ENCODE measurements at regions not wholly inside any gene's neighbourhood (a gene's known extent, or its start where the extent isn't known, plus 50 kb on each side); places are given as distances from the start of the nearest gene placed in this dataset.

DNA sequence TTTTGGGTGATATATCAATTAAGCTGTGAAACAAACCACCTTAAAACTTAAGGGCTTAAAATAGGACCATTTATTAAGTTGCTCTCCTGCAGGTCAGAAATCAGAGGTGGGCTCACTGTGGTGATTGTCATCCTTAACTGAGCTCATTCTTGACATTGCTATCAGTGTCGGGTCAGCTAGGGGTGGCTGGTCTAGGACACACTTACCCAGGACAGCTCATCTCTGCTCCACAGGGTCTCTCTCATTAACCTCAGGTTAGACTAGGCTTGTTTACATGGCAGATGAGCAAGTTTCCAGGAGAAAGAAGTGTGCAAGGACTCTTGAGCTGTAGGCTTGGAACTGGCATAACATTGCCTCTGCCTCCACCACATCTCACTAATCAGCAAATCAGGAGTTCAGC is 601.0 kb upstream of the RAG2 start:
- Histone ChIP-seq H3K36me3 (replicated peaks in 1 of 2; ENCODE audit: control insufficient read depth in 1 of 2, insufficient read depth in 2 of 2, low read length in 2 of 2) (no peaks in the 10 kb centered on the region), H3K9me3 (ENCODE audit: low read length) (peaks cover 81% of the 10 kb centered on the region), H3K79me2 (ENCODE audit: insufficient read depth, low read length) (no peaks in the 10 kb centered on the region), H2AFZ (ENCODE audit: low read length) (no peak overlapping the region), H3K27ac (ENCODE audit: extremely low read length, insufficient read depth, low read length) (no peak overlapping the region), H3K9ac (ENCODE audit: insufficient read depth, low read depth, low read length) (no peak overlapping the region), H4K20me1 (ENCODE audit: insufficient read depth, low read length) (no peaks in the 10 kb centered on the region), H3K4me3 (replicated peaks in 1 of 3; ENCODE audit: insufficient read depth in 1 of 3, low read depth in 2 of 3, low read length in 3 of 3) (no peak overlapping the region), H3K27me3 (ENCODE audit: control insufficient read depth in 1 of 2, insufficient read depth in 2 of 2, low read length in 2 of 2) (no peaks in the 10 kb centered on the region), H3K4me2 (ENCODE audit: low read depth, low read length) (no peak overlapping the region), H3K4me1 (ENCODE audit: insufficient read depth, low read length) (no peaks in the 10 kb centered on the region)
- BruUV-seq (replicated peaks): no TSS peak
- ATAC-seq: no peak
- ChIA-PET CTCF (ENCODE audit: low intra/inter-chr PET ratio, low total read pairs) (no interaction called here), POLR2A (no interaction called here)
- intact Hi-C loops (cut with micrococcal nuclease; ENCODE audit: unreplicated experiment): no loop called here
- no peak for FAIRE-seq
- no peak for TF ChIP-seq ASH2L (IDR thresholded peaks at IDR 0.05; ENCODE audit: insufficient read length, low read depth, low read length)
- no peak for TF ChIP-seq GABPB1 (CRISPR knock-in tag; IDR thresholded peaks at IDR 0.05)
- no peak for TF ChIP-seq BCL6 (CRISPR knock-in tag; IDR thresholded peaks at IDR 0.05)
- DNase-seq (ENCODE audit: low spot score): no peak
- in situ Hi-C loops (cut with HindIII; ENCODE audit: extremely low pct_ligation_motif_present, low pct_unique_long_range_greater_than_20kb): no loop called here
- WGBS (ENCODE audit: low lambda C conversion rate): 0% methylated on average over 1 of the region's 1 CpG

DNA sequence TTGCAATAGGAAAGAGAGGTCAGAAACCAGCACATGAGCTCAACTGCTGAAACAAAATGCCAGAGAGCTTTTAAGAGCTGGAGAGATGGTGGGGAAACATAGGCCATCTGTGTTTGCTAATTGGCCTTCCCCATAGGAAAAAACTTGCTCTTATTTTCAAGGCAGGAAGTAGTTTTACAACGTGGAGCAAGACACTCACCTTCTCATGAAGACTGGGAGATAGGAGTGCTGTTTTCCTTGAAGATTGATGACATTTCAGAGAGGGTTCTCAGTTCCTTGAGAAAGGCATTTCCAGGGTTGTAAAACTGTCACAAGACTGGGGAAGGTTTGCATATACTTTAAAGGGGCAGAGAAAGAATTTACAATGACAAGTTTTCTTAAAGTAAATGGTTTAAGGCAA is 586.3 kb upstream of the RAG2 start:
- Histone ChIP-seq H4K20me1 (ENCODE audit: insufficient read depth, low read length) (no peaks in the 10 kb centered on the region), H3K4me2 (ENCODE audit: low read depth, low read length) (no peak overlapping the region), H2AFZ (ENCODE audit: low read length) (no peak overlapping the region), H3K9ac (ENCODE audit: insufficient read depth, low read depth, low read length) (no peak overlapping the region), H3K36me3 (replicated peaks in 1 of 2; ENCODE audit: control insufficient read depth in 1 of 2, insufficient read depth in 2 of 2, low read length in 2 of 2) (no peaks in the 10 kb centered on the region), H3K4me1 (ENCODE audit: insufficient read depth, low read length) (no peaks in the 10 kb centered on the region), H3K27me3 (ENCODE audit: control insufficient read depth in 1 of 2, insufficient read depth in 2 of 2, low read length in 2 of 2) (no peaks in the 10 kb centered on the region), H3K79me2 (ENCODE audit: insufficient read depth, low read length) (no peaks in the 10 kb centered on the region), H3K27ac (ENCODE audit: extremely low read length, insufficient read depth, low read length) (no peak overlapping the region), H3K4me3 (replicated peaks in 1 of 3; ENCODE audit: insufficient read depth in 1 of 3, low read depth in 2 of 3, low read length in 3 of 3) (no peak overlapping the region), H3K9me3 (ENCODE audit: low read length) (peaks cover 83% of the 10 kb centered on the region)
- FAIRE-seq: no peak
- POLR2A ChIA-PET: no interaction called here
- intact Hi-C loops (cut with micrococcal nuclease; ENCODE audit: unreplicated experiment): no loop called here
- no TSS peak for BruUV-seq (replicated peaks)
- ATAC-seq: no peak
- in situ Hi-C loops (cut with HindIII; ENCODE audit: extremely low pct_ligation_motif_present, low pct_unique_long_range_greater_than_20kb): no loop called here
- DNase-seq (ENCODE audit: low spot score): no peak
- CTCF ChIA-PET (ENCODE audit: low intra/inter-chr PET ratio, low total read pairs): no interaction called here
- 0% methylated on average over 1 of the region's 1 CpG for WGBS (ENCODE audit: low lambda C conversion rate)
- TF ChIP-seq, protein P1, sequence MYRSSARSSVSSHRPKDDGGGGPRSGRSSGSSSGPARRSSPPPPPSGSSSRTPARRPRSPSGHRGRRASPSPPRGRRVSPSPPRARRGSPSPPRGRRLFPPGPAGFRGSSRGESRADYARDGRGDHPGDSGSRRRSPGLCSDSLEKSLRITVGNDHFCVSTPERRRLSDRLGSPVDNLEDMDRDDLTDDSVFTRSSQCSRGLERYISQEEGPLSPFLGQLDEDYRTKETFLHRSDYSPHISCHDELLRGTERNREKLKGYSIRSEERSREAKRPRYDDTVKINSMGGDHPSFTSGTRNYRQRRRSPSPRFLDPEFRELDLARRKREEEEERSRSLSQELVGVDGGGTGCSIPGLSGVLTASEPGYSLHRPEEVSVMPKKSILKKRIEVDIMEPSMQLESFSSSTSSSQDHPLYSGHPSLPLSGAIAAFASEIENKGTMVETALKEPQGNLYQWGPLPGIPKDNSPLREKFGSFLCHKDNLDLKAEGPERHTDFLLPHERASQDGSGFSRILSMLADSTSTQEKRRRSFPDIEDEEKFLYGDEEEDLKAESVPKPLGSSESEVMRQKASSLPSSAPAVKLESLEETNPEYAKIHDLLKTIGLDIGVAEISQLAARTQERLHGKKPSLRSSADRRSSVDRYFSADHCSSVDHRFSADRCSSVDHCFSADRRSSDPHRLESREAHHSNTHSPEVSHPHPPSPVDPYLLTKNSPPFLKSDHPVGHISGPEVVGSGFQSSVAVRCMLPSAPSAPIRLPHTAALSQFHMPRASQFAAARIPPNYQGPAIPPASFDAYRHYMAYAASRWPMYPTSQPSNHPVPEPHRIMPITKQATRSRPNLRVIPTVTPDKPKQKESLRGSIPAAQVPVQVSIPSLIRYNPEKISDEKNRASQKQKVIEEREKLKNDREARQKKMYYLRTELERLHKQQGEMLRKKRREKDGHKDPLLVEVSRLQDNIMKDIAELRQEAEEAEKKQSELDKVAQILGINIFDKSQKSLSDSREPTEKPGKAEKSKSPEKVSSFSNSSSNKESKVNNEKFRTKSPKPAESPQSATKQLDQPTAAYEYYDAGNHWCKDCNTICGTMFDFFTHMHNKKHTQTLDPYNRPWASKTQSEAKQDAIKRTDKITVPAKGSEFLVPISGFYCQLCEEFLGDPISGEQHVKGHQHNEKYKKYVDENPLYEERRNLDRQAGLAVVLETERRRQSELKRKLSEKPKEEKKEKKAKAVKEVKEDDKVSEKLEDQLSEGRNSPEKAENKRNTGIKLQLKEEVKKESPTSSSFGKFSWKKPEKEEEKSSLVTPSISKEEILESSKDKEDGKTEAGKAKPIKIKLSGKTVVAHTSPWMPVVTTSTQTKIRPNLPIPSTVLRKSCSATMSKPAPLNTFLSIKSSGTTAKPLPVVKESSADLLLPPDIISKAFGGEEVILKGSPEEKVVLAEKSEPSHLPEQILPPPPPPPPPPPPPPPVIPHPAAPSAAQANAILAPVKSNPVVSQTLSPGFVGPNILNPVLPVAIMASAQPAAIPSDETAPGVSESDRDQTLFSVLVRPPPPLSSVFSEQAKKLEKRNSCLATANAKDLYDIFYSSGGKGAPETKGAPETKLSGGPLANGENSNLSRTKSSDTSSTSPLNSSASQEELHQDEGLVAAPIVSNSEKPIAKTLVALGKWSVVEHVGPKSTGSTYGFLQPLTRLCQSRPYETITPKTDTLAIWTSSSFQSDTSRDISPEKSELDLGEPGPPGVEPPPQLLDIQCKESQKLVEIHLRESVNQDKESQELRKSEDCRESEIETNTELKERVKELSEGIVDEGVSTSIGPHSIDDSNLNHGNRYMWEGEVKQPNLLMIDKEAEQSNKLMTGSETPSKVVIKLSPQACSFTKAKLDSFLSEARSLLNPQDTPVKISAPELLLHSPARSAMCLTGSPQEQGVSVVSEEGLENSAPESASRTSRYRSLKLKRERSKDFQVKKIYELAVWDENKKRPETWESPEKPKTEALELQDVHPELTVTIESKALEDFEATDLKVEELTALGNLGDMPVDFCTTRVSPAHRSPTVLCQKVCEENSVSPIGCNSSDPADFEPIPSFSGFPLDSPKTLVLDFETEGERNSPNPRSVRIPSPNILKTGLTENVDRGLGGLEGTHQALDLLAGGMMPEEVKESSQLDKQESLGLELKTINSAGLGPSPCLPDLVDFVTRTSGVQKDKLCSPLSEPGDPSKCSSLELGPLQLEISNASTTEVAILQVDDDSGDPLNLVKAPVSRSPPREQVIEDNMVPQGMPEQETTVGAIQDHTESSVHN (CRISPR knock-in tag; IDR thresholded peaks at IDR 0.05): no peak
- no peak for TF ChIP-seq ZNF792 (CRISPR knock-in tag; IDR thresholded peaks at IDR 0.05)
- no peak for TF ChIP-seq ZFP36L1 (CRISPR knock-in tag; IDR thresholded peaks at IDR 0.05)
- TF ChIP-seq ZFP1 (CRISPR knock-in tag; IDR thresholded peaks at IDR 0.05): no peak
- TF ChIP-seq POLR2AphosphoS2 (IDR thresholded peaks at IDR 0.05; ENCODE audit: low read depth, low read length): no peak
- TF ChIP-seq HNF4G (IDR thresholded peaks at IDR 0.05; ENCODE audit: borderline replicate concordance, low read depth, low read length): no peak
- no peak for TF ChIP-seq HNF4G (CRISPR knock-in tag; IDR thresholded peaks at IDR 0.05; ENCODE audit: borderline replicate concordance, low read depth)
- no peak for TF ChIP-seq ZNF776 (CRISPR knock-in tag; IDR thresholded peaks at IDR 0.05)
- TF ChIP-seq, protein P2, sequence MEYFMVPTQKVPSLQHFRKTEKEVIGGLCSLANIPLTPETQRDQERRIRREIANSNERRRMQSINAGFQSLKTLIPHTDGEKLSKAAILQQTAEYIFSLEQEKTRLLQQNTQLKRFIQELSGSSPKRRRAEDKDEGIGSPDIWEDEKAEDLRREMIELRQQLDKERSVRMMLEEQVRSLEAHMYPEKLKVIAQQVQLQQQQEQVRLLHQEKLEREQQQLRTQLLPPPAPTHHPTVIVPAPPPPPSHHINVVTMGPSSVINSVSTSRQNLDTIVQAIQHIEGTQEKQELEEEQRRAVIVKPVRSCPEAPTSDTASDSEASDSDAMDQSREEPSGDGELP (IDR thresholded peaks at IDR 0.05; ENCODE audit: borderline replicate concordance, low read depth): no peak

All from HepG2 (cell line).